ENCODE measurements at regions not wholly inside any gene's neighbourhood (a gene's known extent, or its start where the extent isn't known, plus 50 kb on each side); places are given as distances from the start of the nearest gene placed in this dataset.

DNA sequence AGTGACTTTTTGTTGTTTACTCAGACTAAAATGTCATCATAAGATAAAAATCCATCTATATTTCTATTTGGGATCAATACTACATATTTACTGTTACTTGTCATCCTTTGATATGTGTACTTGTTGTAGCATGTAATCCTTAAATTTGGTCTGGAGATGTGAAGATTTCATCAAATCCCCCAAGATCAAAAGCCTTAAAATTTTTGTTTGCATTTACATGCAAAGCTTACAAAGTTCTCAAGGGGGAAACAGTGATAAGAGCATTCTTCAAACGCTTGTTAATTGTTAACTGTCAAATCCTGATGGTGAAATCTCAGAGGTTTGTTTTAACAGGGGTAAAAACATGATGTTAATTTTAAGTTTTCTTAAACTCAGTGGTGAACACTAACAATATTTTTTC, 84.9 kb upstream of the SKAP2 start:
- TF ChIP-seq, protein P1, sequence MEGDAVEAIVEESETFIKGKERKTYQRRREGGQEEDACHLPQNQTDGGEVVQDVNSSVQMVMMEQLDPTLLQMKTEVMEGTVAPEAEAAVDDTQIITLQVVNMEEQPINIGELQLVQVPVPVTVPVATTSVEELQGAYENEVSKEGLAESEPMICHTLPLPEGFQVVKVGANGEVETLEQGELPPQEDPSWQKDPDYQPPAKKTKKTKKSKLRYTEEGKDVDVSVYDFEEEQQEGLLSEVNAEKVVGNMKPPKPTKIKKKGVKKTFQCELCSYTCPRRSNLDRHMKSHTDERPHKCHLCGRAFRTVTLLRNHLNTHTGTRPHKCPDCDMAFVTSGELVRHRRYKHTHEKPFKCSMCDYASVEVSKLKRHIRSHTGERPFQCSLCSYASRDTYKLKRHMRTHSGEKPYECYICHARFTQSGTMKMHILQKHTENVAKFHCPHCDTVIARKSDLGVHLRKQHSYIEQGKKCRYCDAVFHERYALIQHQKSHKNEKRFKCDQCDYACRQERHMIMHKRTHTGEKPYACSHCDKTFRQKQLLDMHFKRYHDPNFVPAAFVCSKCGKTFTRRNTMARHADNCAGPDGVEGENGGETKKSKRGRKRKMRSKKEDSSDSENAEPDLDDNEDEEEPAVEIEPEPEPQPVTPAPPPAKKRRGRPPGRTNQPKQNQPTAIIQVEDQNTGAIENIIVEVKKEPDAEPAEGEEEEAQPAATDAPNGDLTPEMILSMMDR (IDR thresholded peaks at IDR 0.05), result no peak
- TF ChIP-seq ZFX (IDR thresholded peaks at IDR 0.05; ENCODE audit: borderline replicate concordance), result no peak

All from 22Rv1 (cell line).